Activated naive CD4-positive, alpha-beta T cell treated with anti-CD3 and anti-CD28 coated beads, Interleukin-2, amount 50 U/mL, for 16 hours (primary cell): ENCODE measurements at regions not wholly inside any gene's neighbourhood (a gene's known extent, or its start where the extent isn't known, plus 50 kb on each side); places are given as distances from the start of the nearest gene placed in this dataset.

Source experiments
- DNase-seq: peaks from one replicate; pipeline ENCODE4 v3.0.0-alpha.2; 2020

DNA sequence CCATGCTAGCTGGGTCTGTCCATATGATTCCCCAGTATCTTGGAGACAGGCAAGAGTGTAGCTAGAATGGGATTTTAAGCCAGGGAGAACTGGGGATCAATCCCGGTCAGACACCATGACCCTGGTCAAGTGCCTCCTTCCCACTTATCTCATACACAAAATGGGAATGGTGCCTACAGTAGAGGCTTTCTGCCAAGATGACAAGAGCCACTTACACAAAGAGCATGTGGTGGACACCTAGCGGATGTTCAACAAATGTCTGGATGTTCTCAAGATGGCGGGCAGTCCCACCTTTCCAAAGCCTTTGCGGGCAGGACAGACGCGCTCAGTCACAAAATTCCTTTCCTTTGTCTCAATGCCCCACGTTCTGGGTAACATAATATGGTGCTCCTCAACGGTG is 57.3 kb downstream of the MAF start:
- no peak for DNase-seq

- no peak for DNase-seq
Observed at GRCh38 chr16:79542237-79542774, 58.2 kb downstream of the MAF start.

- DNase-seq = no peak
Observed at GRCh38 chr16:79540825-79541595, 59.5 kb downstream of the MAF start.

- no peak for DNase-seq
Observed at GRCh38 chr16:79537584-79537983, 63.0 kb downstream of the MAF start.

- no peak for DNase-seq
Observed at GRCh38 chr16:79536958-79537357, 63.6 kb downstream of the MAF start.

DNA sequence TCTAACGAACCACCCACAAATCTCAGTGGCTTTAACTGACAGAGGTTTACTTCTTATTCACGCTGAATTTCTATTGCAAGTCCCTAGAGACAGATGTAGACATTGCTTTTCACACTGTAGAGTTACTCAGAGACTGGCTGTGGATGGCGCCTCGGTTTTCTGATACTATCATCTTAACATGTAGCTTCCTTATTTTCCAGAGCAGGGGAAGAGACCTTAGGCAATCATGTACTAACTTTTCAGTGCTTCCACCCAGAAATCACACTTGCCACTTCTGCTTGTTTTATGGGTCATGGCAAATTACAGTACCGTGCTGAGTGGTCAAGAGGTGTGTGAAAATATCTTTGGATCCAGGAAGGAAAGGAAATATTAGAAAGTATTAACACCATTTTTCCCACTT is 65.4 kb downstream of the MAF start:
- no peak for DNase-seq

DNA sequence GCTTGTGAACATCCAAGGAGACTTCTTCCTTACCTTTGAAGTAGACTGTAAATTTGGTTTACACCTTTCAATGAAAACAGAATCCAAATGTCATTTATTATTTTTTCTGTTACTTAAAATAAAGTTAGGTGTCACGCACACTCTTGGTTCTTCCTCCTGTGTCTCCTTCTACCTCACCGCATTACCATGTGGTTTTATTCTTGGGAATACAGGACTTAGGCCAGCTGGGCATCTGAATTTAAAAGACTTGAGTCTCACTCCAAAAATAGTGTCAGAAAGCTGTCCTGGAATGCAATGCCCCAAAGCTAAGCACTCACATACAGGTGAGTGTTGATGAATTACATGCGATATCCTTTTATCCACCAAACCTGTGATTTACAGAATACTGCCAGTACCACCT is 66.4 kb downstream of the MAF start:
- DNase-seq = no peak

DNA sequence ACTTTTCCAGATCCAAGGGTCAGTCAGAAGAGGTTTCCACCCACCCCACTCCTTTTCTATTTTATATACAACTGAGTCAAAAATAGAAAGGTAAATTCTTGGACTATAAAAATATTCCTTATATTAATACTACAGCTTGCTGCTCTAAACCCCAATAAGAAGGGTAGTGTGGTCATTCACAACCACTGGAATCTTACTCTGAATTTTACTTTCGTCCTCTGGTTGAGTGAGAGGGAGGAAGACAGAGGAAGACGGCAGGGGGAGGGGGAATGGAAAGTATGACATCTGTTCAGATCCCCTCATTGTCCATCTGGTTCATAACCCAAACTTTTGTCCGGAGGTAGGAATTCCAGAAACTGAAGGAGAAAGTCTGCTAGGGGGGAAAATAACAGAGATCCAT is 67.2 kb downstream of the MAF start:
- DNase-seq = no peak

- DNase-seq = no peak
Observed at GRCh38 chr16:79532785-79533184, 67.8 kb downstream of the MAF start.

GRCh38 chr16:79532273-79532672 is 68.3 kb downstream of the MAF start:
- DNase-seq = no peak

GRCh38 chr16:79528338-79528737 is 72.2 kb downstream of the MAF start:
- DNase-seq = no peak

GRCh38 chr16:79523971-79524370 is 76.6 kb downstream of the MAF start:
- no peak for DNase-seq

DNA sequence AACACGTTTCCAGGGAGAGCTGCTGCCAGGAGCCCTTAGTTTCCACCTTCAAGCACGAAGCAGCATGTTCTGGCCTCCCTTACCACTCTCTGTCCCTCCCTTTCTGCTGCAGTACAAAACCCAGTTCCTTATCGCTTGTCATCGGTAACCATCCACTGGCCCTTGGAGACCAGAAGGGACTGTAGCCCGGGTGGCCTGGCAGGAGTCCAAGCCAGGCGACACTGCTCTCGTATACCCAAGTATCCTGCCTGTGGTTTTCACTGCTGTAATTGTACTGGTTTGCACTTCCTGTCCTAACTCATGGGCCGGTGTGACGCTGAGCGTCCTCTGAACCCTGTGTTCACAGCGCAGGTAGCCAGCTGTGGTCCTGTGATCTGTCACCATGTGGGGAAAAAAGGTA is 81.1 kb downstream of the MAF start:
- DNase-seq = no peak

DNA sequence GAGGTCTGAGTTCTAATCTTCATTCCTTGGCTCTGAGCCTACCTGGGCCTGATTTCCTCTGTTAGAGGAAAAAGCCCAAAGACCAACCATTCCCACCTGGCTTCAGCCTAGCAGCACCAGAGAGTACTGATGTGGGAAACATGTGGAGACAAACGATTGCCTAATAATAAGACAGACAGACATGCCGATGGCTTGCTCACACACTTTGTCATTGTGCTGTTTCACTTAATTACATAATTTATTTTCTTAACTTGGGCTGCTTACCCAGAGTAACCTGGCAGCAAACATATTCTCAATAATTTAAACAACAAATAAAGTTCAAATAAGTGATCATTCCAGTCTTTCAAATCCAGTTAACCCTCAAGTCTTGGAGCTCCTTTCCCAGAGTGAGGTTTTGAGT is 83.4 kb downstream of the MAF start:
- DNase-seq = no peak

DNA sequence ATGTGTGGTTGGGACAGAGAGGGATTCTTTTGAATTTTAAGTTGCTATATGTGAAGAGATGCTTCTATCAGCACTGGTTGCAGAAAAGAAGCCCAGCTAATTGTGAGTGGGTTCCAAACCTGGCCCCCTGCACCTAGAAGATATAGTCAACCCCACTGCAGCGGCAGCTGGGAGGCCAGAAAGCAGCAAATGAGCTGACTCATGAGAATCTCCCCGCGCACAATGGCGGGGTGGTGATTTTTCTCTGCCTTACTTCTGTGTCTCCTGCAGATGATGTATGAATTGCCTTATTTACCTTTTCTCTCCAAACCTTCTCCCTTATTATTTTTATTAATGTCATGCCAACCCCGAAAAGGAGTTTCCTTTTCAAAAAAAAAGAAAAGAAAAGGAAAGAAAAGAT is 89.7 kb downstream of the MAF start:
- DNase-seq = no peak

GRCh38 chr16:79509906-79510305 is 90.6 kb downstream of the MAF start:
- DNase-seq = no peak

- no peak for DNase-seq
Observed at GRCh38 chr16:79509211-79509631, 91.3 kb downstream of the MAF start.

- no peak for DNase-seq
Observed at GRCh38 chr16:79508294-79508693, 92.2 kb downstream of the MAF start.

DNA sequence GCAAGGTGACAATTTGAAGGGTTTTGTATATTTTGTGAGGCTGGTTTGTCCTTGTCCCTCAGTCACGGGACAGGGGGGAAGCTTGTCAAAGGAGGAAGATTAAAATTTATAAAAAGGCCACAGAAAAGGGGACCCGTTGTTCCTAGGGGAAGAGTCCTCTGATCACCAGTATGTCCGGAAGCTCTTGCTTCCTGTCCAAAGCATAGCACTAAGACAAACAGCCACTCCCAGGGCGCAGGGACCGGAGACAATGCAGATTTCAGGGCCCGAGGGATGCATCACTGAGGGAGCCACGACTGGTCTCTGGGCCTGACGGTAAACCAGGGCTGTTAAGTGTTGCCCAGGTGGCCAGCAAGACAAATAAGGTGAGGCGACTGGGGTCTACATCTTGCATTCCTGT is 95.2 kb downstream of the MAF start:
- DNase-seq = no peak

GRCh38 chr16:79503511-79503910 is 97.0 kb downstream of the MAF start:
- no peak for DNase-seq

- DNase-seq = no peak
Observed at GRCh38 chr16:79501446-79501845, 99.1 kb downstream of the MAF start.

GRCh38 chr16:79500866-79501265 is 99.7 kb downstream of the MAF start:
- DNase-seq = no peak

- DNase-seq = no peak
Observed at GRCh38 chr16:79500286-79500685, 100.3 kb downstream of the MAF start.

DNA sequence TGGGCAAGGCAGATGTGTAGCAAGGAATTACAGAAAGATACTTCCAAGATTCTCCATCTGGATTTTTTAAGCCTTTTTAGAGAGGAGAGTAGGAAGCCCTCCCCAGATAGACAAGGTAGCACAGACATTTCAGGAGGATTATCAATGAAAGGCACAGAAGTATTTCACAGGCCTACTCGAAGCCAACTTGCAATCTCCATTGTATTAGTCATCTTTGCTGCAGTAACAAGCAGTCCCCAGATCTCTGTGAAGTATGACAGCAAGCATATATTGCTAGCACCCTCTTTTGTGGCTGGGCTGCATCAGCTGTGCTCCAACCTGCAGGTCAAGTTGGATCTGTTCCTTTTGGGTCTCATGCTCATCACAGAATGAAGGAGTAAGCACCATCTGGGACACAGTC is 101.6 kb downstream of the MAF start:
- no peak for DNase-seq
